ENCODE measurements at regions not wholly inside any gene's neighbourhood (a gene's known extent, or its start where the extent isn't known, plus 50 kb on each side); places are given as distances from the start of the nearest gene placed in this dataset.

DNA sequence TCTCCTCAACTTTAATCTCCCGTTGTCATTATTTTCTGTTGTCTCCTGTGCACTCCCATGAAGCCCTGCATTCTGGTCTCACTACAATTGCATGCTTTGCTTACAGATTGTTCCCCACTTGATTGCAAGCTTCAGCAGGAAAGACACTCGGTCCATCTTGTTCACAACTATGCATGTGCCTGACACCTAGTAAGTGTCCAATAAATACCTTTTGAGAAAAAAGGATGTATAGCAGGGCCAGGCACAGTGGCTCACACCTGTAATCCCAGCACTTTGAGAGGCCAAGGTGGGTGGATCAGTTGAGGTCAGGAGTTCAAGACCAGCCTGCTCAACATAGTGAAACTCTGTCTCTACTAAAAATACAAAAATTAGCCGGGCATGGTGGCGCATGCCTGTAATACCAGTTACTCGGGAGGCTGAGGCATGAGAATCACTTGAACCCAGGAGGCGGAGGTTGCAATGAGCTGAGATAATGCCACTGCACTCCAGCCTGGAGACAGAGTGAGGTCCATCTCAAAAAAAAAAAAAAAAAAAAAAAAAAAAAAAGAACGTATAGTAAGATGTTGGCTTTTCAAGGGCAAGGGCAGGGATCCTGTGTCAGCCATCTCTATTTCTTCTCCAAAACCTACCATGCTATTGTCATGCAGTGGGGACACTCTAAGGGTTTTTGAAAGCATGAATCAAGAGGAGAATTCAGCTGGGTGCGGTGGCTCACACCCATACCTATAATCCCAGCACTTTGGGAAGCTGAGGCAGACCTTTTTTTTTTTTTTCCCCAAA is 338.3 kb downstream of the MYCN start:
- H3K27ac ChIP-seq = no peak overlapping the region
- TF ChIP-seq, protein P1, sequence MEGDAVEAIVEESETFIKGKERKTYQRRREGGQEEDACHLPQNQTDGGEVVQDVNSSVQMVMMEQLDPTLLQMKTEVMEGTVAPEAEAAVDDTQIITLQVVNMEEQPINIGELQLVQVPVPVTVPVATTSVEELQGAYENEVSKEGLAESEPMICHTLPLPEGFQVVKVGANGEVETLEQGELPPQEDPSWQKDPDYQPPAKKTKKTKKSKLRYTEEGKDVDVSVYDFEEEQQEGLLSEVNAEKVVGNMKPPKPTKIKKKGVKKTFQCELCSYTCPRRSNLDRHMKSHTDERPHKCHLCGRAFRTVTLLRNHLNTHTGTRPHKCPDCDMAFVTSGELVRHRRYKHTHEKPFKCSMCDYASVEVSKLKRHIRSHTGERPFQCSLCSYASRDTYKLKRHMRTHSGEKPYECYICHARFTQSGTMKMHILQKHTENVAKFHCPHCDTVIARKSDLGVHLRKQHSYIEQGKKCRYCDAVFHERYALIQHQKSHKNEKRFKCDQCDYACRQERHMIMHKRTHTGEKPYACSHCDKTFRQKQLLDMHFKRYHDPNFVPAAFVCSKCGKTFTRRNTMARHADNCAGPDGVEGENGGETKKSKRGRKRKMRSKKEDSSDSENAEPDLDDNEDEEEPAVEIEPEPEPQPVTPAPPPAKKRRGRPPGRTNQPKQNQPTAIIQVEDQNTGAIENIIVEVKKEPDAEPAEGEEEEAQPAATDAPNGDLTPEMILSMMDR (IDR thresholded peaks at IDR 0.05) = no peak
- TF ChIP-seq ZFX (IDR thresholded peaks at IDR 0.05; ENCODE audit: borderline replicate concordance) = no peak

DNA sequence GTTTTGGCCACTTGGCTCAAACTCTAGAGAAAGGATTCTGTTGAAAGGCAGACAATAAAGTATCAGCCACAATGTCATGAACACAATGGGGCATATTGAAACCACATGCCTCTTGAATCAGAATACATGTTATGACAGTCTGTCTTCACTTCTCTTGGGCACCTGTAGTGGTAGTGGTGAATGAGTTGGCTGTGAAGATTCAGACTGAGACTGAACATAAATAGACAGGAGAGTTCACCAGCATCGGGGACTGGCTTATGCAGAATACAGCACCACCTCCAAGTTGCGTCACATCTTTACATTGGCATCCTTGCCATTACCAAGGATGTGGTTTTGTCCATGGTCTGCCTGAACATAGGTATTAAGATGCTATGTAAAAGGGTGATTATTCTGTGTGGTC is 336.8 kb downstream of the MYCN start:
- no peak for TF ChIP-seq ZFX (IDR thresholded peaks at IDR 0.05; ENCODE audit: borderline replicate concordance)
- TF ChIP-seq, protein P1 (IDR thresholded peaks at IDR 0.05) = no peak
- H3K27ac ChIP-seq = no peak overlapping the region

DNA sequence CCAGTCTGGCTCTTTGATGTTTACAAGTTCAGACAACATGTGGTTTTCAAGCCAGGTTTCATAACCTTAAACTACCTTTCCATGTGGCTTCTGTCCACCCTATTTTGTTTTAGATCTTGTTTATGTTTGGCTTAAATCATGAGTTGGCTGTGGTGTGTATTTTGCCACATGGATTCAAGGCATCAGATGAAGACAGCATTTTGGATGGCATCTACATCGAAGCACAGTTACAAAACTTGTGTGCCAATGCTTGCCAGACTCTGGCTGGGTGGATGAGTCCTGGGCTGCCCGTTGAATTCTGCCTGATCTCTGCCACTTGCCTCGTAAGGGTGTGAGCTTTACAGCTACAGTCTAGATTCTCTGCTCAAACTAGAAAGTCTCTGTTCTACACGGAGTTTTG is 335.3 kb downstream of the MYCN start:
- TF ChIP-seq ZFX (IDR thresholded peaks at IDR 0.05; ENCODE audit: borderline replicate concordance) = no peak
- TF ChIP-seq, protein P1 (IDR thresholded peaks at IDR 0.05) = no peak
- no peak overlapping the region for H3K27ac ChIP-seq

DNA sequence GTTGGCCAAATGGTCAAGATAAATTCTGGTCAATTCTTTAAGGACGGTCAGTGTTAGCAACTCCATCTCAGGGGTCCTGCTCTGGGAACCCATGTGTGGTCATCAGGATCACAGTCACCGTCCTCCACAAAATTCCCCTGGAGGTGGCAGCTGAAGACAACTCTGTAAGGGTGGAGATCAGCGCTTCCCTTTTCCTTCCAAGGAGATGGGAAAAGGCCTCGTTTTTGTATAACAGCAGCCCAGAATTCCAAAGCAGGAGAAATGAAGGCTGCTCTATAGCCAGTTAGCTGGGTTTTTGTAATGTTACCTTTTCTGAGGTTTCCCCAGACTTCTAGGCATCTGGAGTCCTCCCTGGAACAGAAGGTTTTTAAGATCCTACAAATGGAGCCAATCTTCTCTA is 334.8 kb downstream of the MYCN start:
- no peak for TF ChIP-seq ZFX (IDR thresholded peaks at IDR 0.05; ENCODE audit: borderline replicate concordance)
- TF ChIP-seq, protein P1 (IDR thresholded peaks at IDR 0.05) = no peak
- no peak overlapping the region for H3K27ac ChIP-seq

DNA sequence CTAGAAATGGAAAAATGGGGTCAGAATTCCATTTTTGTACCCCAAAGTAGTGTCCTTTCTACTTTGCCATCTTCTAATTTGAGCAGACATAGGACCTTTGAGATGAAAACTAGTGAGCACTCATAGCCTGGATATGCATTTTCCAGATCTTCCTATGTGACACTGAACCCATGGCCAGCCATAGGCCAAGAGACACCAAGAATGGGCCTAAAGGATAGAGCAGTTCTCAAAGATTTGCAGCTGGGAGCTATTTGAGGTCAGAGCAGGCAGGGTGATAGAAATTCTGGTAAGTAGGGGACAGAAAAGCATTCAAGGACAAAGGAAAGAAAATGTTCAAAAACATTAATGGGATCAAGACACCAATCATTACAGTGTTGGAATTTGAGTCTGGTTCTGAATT is 332.8 kb downstream of the MYCN start:
- H3K27ac ChIP-seq = no peak overlapping the region
- TF ChIP-seq, protein P1 (IDR thresholded peaks at IDR 0.05) = no peak
- no peak for TF ChIP-seq ZFX (IDR thresholded peaks at IDR 0.05; ENCODE audit: borderline replicate concordance)

DNA sequence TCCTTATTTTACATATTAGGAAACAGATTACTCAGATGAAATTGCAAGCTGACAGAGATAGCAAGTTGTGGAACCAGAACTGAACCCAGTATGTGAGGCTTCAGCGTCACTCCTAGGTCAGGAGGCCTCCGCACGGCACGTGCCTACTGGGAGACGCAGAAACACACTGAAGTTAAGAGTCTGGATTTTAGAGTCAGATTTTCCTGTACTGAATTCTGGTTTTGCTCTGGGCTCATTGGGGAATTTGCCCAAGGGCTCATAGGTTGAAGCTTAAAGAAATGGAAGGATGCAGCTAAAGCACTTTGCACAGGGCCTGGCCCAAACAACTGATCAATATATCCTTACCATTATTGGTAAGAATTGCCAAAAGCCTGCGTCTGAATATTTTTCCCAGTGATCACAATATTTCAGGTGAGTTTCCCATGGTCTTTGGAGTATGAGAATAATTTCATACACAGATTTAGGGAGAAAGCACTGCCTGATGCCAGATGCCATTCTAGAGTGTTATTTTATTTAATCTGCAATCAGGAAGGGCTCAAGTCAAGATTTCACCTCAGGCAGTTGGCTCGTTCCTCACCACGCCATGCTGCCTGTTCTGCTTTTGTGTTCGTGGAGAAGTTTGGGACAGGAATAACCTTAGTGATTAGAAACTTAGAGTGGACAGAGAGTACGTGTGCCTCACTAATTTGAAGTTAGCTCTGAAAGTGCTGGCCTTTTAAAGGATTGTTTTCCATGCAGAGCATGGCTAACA is 331.9 kb downstream of the MYCN start:
- TF ChIP-seq, protein P1 (IDR thresholded peaks at IDR 0.05) = no peak
- no peak for TF ChIP-seq ZFX (IDR thresholded peaks at IDR 0.05; ENCODE audit: borderline replicate concordance)
- H3K27ac ChIP-seq = no peak overlapping the region

All from 22Rv1 (cell line).